Esophagus squamous epithelium (tissue), 4 donors: ENCODE measurements at regions not wholly inside any gene's neighbourhood (a gene's known extent, or its start where the extent isn't known, plus 50 kb on each side); places are given as distances from the start of the nearest gene placed in this dataset.

Experiments
- POLR2A ChIP-seq, 4 donors: fragments of 450-650 bp; IDR thresholded peaks; one replicate each; pipeline ENCODE4 v1.6.1; 2017; ENCODE audit warnings: antibody characterized with exemption in 4 of 4, mild to moderate bottlenecking in 4 of 4, moderate library complexity in 3 of 4
- TF ChIP-seq, protein P1 (sequence below), 6 experiments: fragments of 450-650 bp in 4 of 6; fragments of 200-600 bp in 2 of 6; sonication (generic) in 2 of 6; IDR thresholded peaks; one replicate each; pipeline ENCODE4 v1.5.1; 2016 to 2019; ENCODE audit warnings: antibody characterized with exemption in 6 of 6, mild to moderate bottlenecking in 4 of 6, moderate library complexity in 4 of 6

GRCh38 chr1:94327001-94327690, 89.8 kb upstream of the ARHGAP29 start:
- TF ChIP-seq, protein P1, sequence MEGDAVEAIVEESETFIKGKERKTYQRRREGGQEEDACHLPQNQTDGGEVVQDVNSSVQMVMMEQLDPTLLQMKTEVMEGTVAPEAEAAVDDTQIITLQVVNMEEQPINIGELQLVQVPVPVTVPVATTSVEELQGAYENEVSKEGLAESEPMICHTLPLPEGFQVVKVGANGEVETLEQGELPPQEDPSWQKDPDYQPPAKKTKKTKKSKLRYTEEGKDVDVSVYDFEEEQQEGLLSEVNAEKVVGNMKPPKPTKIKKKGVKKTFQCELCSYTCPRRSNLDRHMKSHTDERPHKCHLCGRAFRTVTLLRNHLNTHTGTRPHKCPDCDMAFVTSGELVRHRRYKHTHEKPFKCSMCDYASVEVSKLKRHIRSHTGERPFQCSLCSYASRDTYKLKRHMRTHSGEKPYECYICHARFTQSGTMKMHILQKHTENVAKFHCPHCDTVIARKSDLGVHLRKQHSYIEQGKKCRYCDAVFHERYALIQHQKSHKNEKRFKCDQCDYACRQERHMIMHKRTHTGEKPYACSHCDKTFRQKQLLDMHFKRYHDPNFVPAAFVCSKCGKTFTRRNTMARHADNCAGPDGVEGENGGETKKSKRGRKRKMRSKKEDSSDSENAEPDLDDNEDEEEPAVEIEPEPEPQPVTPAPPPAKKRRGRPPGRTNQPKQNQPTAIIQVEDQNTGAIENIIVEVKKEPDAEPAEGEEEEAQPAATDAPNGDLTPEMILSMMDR (IDR thresholded peaks at IDR 0.05): no peak
- no peak for TF ChIP-seq POLR2A (IDR thresholded peaks at IDR 0.05)
